HepG2 (cell line): ENCODE measurements at regions not wholly inside any gene's neighbourhood (a gene's known extent, or its start where the extent isn't known, plus 50 kb on each side); places are given as distances from the start of the nearest gene placed in this dataset.

Source experiments
- ATAC-seq: fragments of 200-7000 bp; cut with Tn5 transposase; 3 replicates; pipeline ENCODE4 v1.9.1; 2020; ENCODE audit warnings: mild to moderate bottlenecking, moderate library complexity
- BruUV-seq: library from RNA; stranded (reverse); fragments of 400-500 nt; replicated peaks from 2 replicates; lab custom pipeline; 2021; lab: Mats Ljungman, UMichigan
- CTCF ChIA-PET: fragments of 300-600 bp; formaldehyde crosslinking; extraction: SDS; loops from one replicate; lab custom pipeline; 2021; ENCODE audit warnings: low total read pairs, inconsistent platforms, low intra/inter-chr PET ratio; lab: Yijun Ruan, JAX
- POLR2A ChIA-PET: fragments of 350-600 bp; sonication (Branson Sonifier 250); formaldehyde crosslinking; loops from one replicate; lab custom pipeline; 2020; ENCODE audit warnings: antibody characterized with exemption, inconsistent platforms; lab: Yijun Ruan, JAX
- DNase-seq: peaks from one replicate; pipeline ENCODE4 v3.0.0-alpha.2; 2015; ENCODE audit warnings: low spot score
- FAIRE-seq: peaks from 3 replicates; lab custom pipeline; 2011; peaks lifted over from hg19 to GRCh38; lab: Jason Lieb, UNC
- H2AFZ ChIP-seq: one replicate; pipeline ENCODE4 v1.6.1; 2011; ENCODE audit warnings: low read length, inconsistent platforms
- H3K27ac ChIP-seq: fragments of 300-600 bp; 3 replicates; pipeline ENCODE4 v1.8.0; 2011; ENCODE audit warnings: mixed run types, mild to moderate bottlenecking, mixed read lengths, low read length, inconsistent platforms; ENCODE audit not compliant: insufficient read depth; ENCODE audit errors: extremely low read length
- H3K27me3 ChIP-seq, 2 experiments: fragments of 200-600 bp in 1 of 2; 2 replicates in 1 of 2; 3 replicates in 1 of 2; pipeline versions ENCODE4 v1.6.0 to v1.8.0; 2011; ENCODE audit warnings: low read length in 2 of 2, mild to moderate bottlenecking in 2 of 2, moderate library complexity in 2 of 2, inconsistent platforms in 1 of 2; ENCODE audit not compliant: insufficient read depth in 2 of 2, control insufficient read depth in 1 of 2
- H3K36me3 ChIP-seq, 2 experiments: fragments of 200-600 bp in 1 of 2; replicated peaks in 1 of 2; 2 replicates in 1 of 2; 3 replicates in 1 of 2; pipeline versions ENCODE4 v1.5.1 to v1.8.0; 2011; ENCODE audit warnings: low read length in 2 of 2, inconsistent platforms in 1 of 2; ENCODE audit not compliant: insufficient read depth in 2 of 2, control insufficient read depth in 1 of 2
- H3K4me1 ChIP-seq: 2 replicates; pipeline ENCODE4 v1.5.1; 2012; ENCODE audit warnings: low read length, inconsistent platforms; ENCODE audit not compliant: insufficient read depth
- H3K4me2 ChIP-seq: 2 replicates; pipeline ENCODE4 v1.6.0; 2011; ENCODE audit warnings: low read depth, low read length, inconsistent platforms
- H3K4me3 ChIP-seq, 3 experiments: fragments of 200-600 bp in 1 of 3; sonication (generic), shearing (Covaris generic) in 1 of 3; replicated peaks in 1 of 3; 2 replicates each; pipeline ENCODE4 v1.5.1; 2011 to 2016; ENCODE audit warnings: low read length in 3 of 3, inconsistent platforms in 2 of 3, low read depth in 2 of 3, mild to moderate bottlenecking in 2 of 3, control low read depth in 1 of 3, mixed read lengths in 1 of 3; ENCODE audit not compliant: insufficient read depth in 1 of 3
- H3K79me2 ChIP-seq: one replicate; pipeline ENCODE4 v1.6.1; 2011; ENCODE audit warnings: low read length, inconsistent platforms; ENCODE audit not compliant: insufficient read depth
- H3K9ac ChIP-seq: 2 replicates; pipeline ENCODE4 v1.6.0; 2011; ENCODE audit warnings: mild to moderate bottlenecking, low read depth, low read length, inconsistent platforms; ENCODE audit not compliant: insufficient read depth
- H3K9me3 ChIP-seq: 2 replicates; pipeline ENCODE4 v1.5.1; 2012; ENCODE audit warnings: mild to moderate bottlenecking, low read length
- H4K20me1 ChIP-seq: 2 replicates; pipeline ENCODE4 v1.6.0; 2011; ENCODE audit warnings: inconsistent platforms, mild to moderate bottlenecking, low read length, moderate library complexity; ENCODE audit not compliant: insufficient read depth
- MAFK ChIP-seq, 2 experiments: IDR thresholded peaks in 1 of 2; conservative IDR thresholded peaks in 1 of 2; 2 replicates each; pipeline ENCODE4 v1.6.1; 2011; ENCODE audit warnings: improper control_type of control experiment in 2 of 2, low read length in 2 of 2
- NCOA2 ChIP-seq: sonication (generic); formaldehyde crosslinking; IDR thresholded peaks from 2 replicates; pipeline ENCODE4 v1.8.0; 2022; ENCODE audit warnings: inconsistent platforms
- NFIB ChIP-seq: sonication (generic); formaldehyde crosslinking; IDR thresholded peaks from 2 replicates; pipeline ENCODE4 v1.9.0; 2021; ENCODE audit warnings: missing genetic modification reagents, mild to moderate bottlenecking, borderline replicate concordance
- SIN3A ChIP-seq: IDR thresholded peaks from 2 replicates; pipeline ENCODE4 v1.6.1; 2011; ENCODE audit warnings: low read depth, mild to moderate bottlenecking, control low read depth, low read length, borderline replicate concordance
- TAF1 ChIP-seq: sonication (generic); formaldehyde crosslinking; IDR thresholded peaks from 2 replicates; pipeline ENCODE4 v1.4.0; 2020; ENCODE audit warnings: missing genetic modification reagents
- ZNF121 ChIP-seq: sonication (generic); formaldehyde crosslinking; IDR thresholded peaks from 2 replicates; pipeline ENCODE4 v1.5.0; 2020; ENCODE audit warnings: mild to moderate bottlenecking, missing genetic modification reagents
- ZNF124 ChIP-seq: sonication (generic); formaldehyde crosslinking; IDR thresholded peaks from 2 replicates; pipeline ENCODE4 v1.4.0; 2020; ENCODE audit warnings: missing genetic modification reagents
- ZNF292 ChIP-seq: sonication (generic); formaldehyde crosslinking; IDR thresholded peaks from 2 replicates; pipeline ENCODE4 v1.8.1; 2022; ENCODE audit warnings: mild to moderate bottlenecking, low read depth, missing genetic modification reagents, borderline replicate concordance
- ZNF552 ChIP-seq: sonication (generic); formaldehyde crosslinking; IDR thresholded peaks from 2 replicates; pipeline ENCODE4 v1.9.0; 2022; ENCODE audit warnings: missing genetic modification reagents, mild to moderate bottlenecking, borderline replicate concordance
- ZNF7 ChIP-seq: IDR thresholded peaks from 2 replicates; pipeline ENCODE4 v1.6.1; 2016; ENCODE audit warnings: missing biosample characterization, missing genetic modification reagents
- ZNF713 ChIP-seq: sonication (generic); formaldehyde crosslinking; IDR thresholded peaks from 2 replicates; pipeline ENCODE4 v1.4.0; 2020; ENCODE audit warnings: mild to moderate bottlenecking, missing genetic modification reagents
- ZNF782 ChIP-seq: sonication (generic); formaldehyde crosslinking; IDR thresholded peaks from 2 replicates; pipeline ENCODE4 v1.4.0; 2020; ENCODE audit warnings: missing genetic modification reagents, mild to moderate bottlenecking, borderline replicate concordance
- WGBS: methylation state at CpG from one replicate; pipeline ENCODE4 v1.1.6; 2017; ENCODE audit warnings: low lambda C conversion rate; 5-methylcytosine and 5-hydroxymethylcytosine counted together
- in situ Hi-C: cut with HindIII; loops from 2 replicates; pipeline ENCODE4 v1.10.0; 2017; ENCODE audit warnings: low pct_unique_long_range_greater_than_20kb; ENCODE audit not compliant: extremely low pct_ligation_motif_present
- intact Hi-C: fragments of 100-400 bp; cut with micrococcal nuclease; formaldehyde crosslinking; loops from one replicate; pipeline ENCODE4 v1.10.0; 2022; ENCODE audit not compliant: unreplicated experiment
- TF ChIP-seq, protein P1 (sequence below): sonication (generic); formaldehyde crosslinking; IDR thresholded peaks from 2 replicates; pipeline ENCODE4 v1.8.0; 2022; ENCODE audit warnings: missing genetic modification reagents, mild to moderate bottlenecking, moderate library complexity, borderline replicate concordance
- TF ChIP-seq, protein P2 (sequence below): sonication (generic); formaldehyde crosslinking; IDR thresholded peaks from 2 replicates; pipeline ENCODE4 v1.4.0; 2020; ENCODE audit warnings: mild to moderate bottlenecking, missing genetic modification reagents

DNA sequence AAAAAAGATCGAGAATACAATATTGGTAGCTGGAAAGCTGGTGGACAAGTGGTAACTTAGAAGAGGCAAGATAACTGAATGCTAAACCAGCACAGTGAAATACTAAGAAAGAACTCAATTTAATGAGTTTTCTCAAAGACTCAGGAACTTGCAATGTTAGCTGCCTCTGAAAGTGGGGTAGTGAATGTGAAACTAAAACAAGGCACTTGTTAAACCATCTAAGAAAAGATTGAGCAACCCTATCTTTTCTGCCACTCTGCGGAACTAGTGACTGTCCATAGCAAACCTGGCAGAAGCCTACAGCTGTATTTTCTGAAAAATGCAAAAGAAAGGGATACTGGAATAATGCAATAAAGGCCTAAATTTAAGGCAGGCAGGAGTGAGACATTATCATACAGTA lies 1574.4 kb upstream of the PRR20A start (continued):
- TF ChIP-seq, protein P1, sequence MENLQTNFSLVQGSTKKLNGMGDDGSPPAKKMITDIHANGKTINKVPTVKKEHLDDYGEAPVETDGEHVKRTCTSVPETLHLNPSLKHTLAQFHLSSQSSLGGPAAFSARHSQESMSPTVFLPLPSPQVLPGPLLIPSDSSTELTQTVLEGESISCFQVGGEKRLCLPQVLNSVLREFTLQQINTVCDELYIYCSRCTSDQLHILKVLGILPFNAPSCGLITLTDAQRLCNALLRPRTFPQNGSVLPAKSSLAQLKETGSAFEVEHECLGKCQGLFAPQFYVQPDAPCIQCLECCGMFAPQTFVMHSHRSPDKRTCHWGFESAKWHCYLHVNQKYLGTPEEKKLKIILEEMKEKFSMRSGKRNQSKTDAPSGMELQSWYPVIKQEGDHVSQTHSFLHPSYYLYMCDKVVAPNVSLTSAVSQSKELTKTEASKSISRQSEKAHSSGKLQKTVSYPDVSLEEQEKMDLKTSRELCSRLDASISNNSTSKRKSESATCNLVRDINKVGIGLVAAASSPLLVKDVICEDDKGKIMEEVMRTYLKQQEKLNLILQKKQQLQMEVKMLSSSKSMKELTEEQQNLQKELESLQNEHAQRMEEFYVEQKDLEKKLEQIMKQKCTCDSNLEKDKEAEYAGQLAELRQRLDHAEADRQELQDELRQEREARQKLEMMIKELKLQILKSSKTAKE = no peak
- TF ChIP-seq ZNF713 (no peak), SIN3A (no peak), ZNF292 (no peak), ZNF121 (CRISPR knock-in tag) (no peak), NCOA2 (CRISPR knock-in tag) (no peak)

DNA sequence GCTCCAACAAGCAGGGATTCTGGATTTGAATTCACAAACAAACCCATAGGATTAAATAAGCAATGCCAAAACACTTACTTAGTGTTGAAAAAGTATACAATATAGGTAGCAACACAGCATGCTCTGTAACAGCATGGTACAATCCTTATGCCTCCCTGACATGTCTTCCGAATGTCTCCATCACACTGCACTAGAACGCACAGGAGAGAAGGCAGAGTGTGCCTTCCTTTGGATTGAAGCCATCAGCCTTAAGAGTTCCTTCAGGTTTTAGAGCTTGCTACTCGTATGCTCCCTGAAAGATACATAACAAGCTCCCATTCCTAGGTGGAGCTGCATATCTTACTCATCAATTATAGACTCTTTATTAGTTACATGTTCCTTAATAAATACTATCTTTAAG lies 1573.9 kb upstream of the PRR20A start:
- no peaks in the 10 kb centered on the region for H3K27me3 ChIP-seq
- ChIA-PET CTCF (no interaction called here), POLR2A (no interaction called here)
- no peak overlapping the region for H2AFZ ChIP-seq
- BruUV-seq = no TSS peak
- H4K20me1 ChIP-seq = no peaks in the 10 kb centered on the region
- FAIRE-seq (no peak), ATAC-seq (no peak), DNase-seq (no peak)
- H3K4me3 ChIP-seq = no peak overlapping the region
- no peak overlapping the region for H3K4me2 ChIP-seq
- no peaks in the 10 kb centered on the region for H3K4me1 ChIP-seq
- H3K36me3 ChIP-seq = no peaks in the 10 kb centered on the region
- 18% methylated on average over 3 of the region's 3 CpGs for WGBS
- in situ Hi-C loops (no loop called here), intact Hi-C loops (no loop called here)
- no peak overlapping the region for H3K27ac ChIP-seq
- no peaks in the 10 kb centered on the region for H3K79me2 ChIP-seq
- peaks cover 28% of the 10 kb centered on the region for H3K9me3 ChIP-seq
- TF ChIP-seq ZNF7 (CRISPR knock-in tag) (no peak), TAF1 (CRISPR knock-in tag) (no peak), ZNF782 (CRISPR knock-in tag) (no peak), NFIB (CRISPR knock-in tag) (no peak), ZNF552 (CRISPR knock-in tag) (no peak), ZNF124 (no peak), MAFK (conservative IDR thresholded peaks at IDR 0.05 in 1 of 2, IDR thresholded peaks at IDR 0.05 in 1 of 2; ENCODE audit: low read length in 2 of 2) (no peak)
- TF ChIP-seq, protein P2, sequence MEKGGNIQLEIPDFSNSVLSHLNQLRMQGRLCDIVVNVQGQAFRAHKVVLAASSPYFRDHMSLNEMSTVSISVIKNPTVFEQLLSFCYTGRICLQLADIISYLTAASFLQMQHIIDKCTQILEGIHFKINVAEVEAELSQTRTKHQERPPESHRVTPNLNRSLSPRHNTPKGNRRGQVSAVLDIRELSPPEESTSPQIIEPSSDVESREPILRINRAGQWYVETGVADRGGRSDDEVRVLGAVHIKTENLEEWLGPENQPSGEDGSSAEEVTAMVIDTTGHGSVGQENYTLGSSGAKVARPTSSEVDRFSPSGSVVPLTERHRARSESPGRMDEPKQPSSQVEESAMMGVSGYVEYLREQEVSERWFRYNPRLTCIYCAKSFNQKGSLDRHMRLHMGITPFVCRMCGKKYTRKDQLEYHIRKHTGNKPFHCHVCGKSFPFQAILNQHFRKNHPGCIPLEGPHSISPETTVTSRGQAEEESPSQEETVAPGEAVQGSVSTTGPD = no peak
- no peak overlapping the region for H3K9ac ChIP-seq
